ENCODE measurements at regions not wholly inside any gene's neighbourhood (a gene's known extent, or its start where the extent isn't known, plus 50 kb on each side); places are given as distances from the start of the nearest gene placed in this dataset.
"Not testable (repeated sequence)": the region's sequence is repeated elsewhere in the genome, so short reads cannot be mapped to it uniquely, and the experiment has no call there.

DNA sequence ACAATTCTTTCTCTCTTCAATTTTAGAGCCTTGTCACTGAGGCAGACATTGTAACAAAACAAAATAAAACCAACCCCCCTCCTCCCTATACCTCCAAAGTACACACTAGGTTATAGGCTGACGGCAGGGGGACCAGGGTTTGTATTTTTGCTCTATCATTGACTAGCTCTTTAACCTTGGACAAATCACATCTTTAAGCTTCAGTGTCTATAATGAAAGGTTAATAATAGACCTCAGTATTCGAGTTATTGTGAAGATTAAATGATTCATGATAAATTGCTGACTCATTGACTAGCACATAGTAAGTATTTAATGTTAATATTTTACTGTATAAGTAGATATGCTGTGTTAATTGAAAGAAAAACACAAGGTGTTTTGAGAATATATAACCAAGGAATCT is 1267.6 kb upstream of the ADGRL2 start:
- no peak for DNase-seq (ENCODE audit: low spot score)

DNA sequence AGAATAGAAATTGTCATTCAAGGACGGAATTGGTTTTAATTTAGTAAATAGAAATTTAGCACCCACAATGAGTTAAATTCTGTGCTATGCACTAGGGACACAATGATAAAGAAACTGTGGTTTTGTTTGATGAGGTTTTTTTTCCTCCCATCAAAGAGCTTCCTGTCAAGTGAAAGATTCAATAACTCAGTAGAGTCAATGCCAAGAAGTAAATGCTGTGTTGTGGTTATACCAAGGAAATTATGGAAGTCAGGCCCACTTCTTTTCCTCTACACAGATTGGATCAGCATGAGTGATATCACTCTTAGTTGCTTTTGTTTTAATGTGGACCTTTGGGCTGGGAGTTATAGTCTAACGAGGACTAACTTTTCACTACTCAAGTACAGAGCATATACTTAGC is 1269.6 kb upstream of the ADGRL2 start:
- no peak for DNase-seq (ENCODE audit: low spot score)

DNA sequence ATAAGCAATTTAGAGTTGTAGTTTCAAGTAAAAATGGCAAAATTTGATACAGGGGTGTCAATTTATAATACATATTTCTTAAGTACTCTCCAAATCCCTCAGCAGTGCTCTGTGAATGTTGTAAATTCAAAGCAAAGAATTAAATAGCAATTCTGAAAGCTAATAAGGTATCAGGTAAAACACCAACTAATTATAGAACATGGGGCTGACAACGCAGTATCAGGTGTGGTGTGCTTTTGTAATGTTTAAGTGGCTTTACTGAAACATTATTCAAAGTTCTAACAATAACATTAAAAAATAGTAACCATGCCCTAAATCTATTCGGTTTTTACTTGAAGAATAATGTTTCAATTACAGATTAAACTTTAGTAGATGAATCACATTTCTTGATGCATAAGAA is 1271.2 kb upstream of the ADGRL2 start:
- DNase-seq (ENCODE audit: low spot score), result no peak

DNA sequence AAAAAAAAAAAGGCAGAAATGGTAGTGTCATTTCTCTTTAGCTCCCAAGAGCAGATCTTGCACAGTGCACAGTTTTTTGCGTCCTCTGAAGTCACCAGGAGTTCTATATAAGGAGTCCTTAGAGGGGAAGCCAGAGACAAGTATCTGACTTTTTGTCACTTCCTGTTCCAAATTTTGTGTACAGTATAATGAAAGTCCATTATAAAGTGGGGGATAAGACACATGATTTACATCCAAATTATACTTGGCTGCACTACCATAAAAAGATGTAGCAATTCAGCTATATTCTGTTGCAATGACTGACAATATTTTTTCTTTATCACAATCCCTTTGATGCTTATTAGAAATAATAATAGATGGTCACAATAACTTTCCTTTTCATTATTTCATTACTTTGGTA is 1276.9 kb upstream of the ADGRL2 start:
- no peak for DNase-seq (ENCODE audit: low spot score)

DNA sequence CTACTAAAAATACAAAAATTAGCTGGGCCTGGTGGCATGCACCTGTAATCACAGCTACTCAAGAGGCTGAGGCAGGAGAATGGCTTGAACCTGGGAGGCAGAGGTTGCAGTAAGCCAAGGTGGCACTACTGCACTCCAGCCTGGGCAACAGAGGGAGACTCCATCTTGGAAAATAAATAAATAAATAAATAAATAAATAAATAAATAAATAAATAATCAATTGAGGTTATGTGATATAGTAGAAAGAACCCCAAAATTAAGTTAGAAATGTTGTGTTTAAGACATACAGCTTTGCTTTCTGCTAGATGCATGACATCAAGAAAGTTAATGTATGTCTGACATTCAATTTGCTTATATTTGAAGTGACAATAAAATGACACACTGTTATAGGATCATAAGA is 1277.7 kb upstream of the ADGRL2 start:
- DNase-seq (ENCODE audit: low spot score), result not testable (repeated sequence)

DNA sequence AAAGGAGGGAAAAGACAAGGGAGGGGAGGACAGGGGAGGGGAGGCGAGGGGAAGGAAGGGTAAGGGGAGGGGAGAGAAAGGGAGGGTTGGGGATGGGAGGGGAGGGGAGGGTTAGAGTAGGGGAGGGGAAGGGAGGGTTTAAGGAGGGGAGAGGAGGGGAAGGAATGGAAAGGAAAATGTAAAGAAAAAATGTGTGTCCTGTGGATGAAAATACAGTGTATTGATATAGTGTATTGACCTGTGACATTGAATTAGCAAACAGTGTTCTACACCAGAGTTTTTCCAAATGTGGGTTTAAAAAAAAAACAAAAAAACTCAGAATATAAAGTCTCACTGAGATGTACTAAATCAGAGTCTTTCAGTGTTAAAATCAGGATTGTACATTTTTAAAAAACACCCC is 1279.8 kb upstream of the ADGRL2 start:
- no peak for DNase-seq (ENCODE audit: low spot score)

DNA sequence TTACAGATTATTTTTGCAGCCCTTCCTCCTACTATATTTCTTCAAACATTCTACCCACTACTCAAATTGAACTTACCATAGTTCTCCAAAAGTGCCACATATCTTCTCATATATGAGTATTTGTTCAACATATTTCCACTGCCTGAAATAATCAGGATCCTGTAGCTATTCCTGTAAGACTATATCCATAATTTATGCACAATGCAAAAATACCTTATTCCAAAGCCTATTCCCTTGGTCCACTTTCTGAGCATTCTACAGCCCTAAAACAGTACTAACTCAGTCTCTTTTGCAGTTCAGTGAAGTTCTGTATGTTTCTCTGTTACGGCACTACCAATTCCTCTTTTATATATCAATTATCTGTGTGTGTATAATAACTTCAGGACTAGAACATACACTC is 1283.7 kb upstream of the ADGRL2 start:
- DNase-seq (ENCODE audit: low spot score), result no peak

DNA sequence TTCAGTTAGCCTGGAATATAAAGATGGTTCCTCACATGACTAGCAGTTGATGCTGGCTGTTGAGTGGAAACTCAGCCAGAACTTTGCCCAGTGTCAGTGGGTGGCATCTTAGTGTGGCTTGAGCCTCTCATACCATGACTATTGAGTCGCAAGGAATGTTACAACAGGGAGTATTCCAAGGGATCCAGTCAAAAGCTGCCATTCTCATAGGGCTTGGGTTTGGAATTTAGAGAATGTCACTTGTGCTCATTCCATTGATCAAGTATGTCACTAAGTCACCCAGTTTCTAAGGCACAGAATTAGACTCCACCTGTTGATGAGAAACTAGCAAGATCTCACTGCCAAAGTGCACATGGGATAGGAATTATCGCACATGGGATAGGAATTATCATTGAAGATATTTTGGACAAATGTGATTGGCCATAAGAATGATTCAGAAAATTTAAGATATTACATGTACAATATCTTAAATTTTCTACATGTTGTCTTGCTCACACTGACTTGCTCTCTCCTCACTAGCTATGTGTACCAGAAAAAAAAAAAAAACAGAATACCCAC is 1290.7 kb upstream of the ADGRL2 start:
- no peak for DNase-seq (ENCODE audit: low spot score)

DNA sequence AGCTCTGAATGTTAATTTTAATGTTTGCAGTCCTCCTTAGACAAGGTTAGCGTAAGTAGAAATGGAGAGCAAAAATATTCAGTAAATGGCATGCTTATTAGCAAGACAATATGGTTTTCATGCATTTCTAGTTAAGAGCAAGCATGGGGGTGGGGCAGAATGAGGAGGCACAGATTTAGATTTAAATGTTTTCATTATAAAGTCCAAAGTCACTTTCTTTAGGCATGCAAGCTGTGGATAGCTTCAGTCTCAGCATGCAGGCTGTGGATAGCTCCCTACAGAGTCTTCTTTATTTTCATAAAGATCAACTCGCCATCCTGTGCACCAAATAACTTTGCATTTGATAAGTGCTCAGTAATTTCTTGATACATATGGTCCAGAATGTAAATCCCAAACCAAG is 1294.5 kb upstream of the ADGRL2 start:
- DNase-seq (ENCODE audit: low spot score), result no peak

DNA sequence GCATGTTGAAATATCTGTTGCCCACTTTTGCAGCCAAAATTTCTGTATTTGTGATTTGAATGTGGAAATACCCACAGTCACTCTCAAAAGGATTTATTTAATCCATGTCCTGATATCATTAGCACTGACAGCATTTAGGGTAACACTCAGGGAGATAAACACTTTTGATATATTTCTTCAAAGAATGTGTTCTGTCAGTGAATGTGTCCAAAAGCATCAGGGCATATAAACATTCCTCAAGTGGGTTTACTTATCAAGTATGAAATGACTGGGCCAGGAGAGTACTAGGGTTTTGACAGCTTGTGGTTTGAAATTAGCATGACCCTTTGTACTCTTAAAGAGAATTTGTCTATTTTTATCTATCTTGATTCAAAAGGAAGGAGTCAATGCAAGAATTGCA is 1302.1 kb upstream of the ADGRL2 start:
- DNase-seq (ENCODE audit: low spot score), result no peak

DNA sequence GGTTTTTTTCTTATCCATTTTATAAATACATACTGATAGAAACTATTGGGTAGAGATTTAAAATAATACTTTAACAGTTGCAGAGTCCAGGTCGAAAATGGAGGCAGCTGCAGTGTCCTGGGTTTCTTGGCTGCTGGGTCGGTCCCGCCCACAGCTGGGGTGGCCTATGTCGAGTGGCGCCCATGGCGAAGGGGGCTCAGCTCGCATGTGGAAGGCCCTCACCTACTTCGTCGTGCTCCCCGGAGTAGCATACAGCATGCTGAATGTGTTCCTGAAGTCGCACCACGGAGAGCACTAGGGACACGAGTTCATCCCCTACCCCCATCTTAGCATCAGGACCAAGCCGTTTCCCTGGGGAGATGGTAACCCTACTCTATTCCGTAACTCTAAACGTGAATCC is 1304.9 kb upstream of the ADGRL2 start:
- no peak for DNase-seq (ENCODE audit: low spot score)

DNA sequence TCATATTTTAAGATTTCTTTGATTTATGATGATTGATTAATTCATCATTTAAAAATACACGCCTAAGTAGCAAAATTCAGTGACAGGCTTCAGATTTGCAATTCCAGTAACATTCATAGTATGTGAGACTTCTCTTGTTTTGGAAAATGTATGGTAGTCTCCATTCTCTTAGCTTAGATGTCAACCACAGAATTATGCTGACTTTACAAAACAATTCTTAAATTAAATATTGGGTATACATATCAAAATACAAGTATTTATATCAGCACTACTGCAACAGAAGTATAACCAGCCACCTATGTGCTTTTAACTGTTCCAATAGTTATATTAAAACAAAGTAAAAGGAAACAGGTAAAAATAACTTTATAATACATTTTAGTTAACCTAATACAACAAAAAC is 1328.6 kb upstream of the ADGRL2 start:
- no peak for DNase-seq (ENCODE audit: low spot score)

DNA sequence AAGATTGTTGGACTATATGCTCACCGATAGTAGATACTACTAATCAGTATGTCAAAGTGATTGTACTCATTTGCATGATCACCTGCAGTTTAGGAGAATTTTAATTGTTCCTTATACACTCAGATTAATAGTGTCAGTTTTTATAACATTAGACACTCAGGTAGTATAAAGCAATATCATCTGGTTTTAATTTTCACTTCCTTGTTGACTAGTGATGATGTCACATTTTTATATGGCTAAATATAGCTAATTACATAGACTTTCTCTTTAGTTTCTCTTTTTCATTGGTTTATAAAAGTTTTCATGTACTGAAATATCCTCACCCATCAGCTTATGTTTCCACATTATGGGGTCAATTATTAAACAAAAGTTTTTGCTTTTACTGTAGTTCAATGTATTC is 1332.4 kb upstream of the ADGRL2 start:
- no peak for DNase-seq (ENCODE audit: low spot score)

DNA sequence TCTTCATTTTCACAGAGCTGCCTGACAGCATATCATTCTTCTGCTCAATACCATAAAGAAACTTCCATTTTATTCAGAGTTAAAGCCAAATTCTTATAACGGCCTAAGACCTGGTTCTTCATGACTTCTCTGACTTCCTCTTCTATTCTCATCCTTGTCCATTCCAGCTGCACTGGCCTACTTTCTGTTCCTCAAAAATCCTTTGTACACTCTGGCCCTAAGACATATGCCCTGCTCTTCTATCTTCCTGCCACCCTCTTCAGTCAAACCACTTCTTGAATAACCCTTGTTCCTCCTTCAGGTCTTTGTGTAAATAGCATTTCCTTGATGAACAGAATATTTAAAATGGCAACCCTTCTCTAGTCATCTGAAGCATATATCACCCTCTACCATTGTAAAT is 1338.7 kb upstream of the ADGRL2 start:
- no peak for DNase-seq (ENCODE audit: low spot score)

DNA sequence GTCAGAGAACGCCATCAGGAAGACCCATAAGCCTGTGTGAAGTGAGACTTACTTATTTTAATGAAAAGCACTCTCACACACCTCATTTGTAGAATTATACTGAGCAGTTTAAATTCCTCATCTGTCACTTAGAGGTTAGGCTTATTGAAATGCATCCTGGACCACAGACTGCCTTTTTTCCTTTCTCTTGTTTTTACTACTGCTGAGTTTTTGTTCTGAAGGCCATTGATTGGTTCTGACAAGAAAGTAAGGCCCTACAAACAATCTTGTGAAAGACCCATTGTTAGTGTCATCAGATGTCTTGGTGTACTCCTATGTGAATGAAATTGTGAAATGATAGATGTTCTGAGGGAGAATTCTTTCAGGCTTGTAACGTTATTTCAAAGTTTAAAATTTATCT is 1343.3 kb upstream of the ADGRL2 start:
- no peak for DNase-seq (ENCODE audit: low spot score)

DNA sequence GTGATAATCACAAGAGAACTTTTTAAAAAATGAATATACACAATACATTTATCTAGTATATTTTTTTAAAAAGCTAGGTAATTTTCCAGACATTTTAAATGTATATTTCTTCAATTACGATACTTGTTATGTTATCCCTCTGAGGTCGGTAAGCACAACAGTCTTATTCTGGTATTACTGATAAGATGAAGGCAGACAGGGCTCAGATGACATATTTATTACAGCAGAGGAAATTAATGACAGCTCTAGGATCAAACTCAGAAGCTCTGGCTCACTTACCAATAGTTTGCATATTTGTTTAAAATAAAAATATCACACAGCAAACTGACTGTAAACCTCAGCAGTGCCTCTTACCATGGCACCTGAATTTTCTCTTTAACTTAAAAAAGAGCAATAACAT is 1347.0 kb upstream of the ADGRL2 start:
- no peak for DNase-seq (ENCODE audit: low spot score)

DNA sequence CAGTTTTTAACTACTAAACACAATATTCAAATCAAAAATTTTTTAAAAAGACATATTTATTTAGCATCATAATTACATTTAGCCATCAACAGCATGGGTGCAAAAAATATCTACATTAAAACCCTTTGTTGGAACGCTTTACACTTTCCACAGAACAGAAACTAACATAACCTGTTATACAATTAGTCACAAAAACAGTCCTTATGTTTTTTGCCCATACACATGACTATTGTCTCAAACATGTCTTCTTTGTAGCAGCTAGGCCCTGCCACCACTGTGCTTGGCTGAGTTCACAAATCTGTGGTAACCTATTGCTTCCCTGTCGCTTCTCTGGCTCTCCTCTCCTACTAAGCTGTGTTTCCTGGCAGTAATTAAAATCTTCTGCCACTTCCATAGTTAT is 1350.0 kb upstream of the ADGRL2 start:
- no peak for DNase-seq (ENCODE audit: low spot score)

DNA sequence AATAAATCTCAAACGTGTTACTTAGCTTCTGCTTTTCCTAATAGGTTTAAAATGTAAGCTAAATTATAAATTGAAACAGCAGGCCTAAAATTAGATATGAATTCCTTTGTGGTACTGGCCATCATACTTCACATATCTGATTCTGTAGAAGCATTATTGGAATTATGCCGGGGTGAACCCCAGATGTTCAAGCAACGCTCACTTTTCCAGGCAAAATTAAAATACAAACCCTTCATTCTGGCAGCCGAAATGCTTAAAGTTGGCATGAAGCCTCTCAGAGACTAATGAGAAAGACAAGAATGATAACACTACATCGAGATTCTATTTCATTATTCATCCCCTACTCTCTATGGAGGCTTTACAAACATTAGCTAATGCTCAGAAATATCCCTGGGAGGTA is 1352.7 kb upstream of the ADGRL2 start:
- no peak for DNase-seq (ENCODE audit: low spot score)

DNA sequence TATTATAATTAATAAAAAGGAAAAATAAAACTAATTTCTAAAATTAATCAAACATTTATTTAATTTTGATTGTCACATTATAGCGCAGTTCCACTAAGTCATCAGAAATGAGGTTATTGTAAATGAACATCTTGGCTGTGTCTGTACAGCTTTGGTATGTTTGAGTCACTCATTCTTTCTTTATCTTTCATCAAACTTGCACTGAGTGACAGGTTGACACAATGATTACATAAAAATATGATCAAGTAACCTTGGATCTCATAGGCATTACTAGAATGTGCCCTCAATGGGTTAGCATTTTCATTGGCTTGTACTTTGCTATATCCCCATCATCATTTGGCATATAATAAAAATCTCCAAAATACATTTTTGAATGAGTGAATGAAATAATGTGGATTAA is 1353.2 kb upstream of the ADGRL2 start:
- no peak for DNase-seq (ENCODE audit: low spot score)

DNA sequence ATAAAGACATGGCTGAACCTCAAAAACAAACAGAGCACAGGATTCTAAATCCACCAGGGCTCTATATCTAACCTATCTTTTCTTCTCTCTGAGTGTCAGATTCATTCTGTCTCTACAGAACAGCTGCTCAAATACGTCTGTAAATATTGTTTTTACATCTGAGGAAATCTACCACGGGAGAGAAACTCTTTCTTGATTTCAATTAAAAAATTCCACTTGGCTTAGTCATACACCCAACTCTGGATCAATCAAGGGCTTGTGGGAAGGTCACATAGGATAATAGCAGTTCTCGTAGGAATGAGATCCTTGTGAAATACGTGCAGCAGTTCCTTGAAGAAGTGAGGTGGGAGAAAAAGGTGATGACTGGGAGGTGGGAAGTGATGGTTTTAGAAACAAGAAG is 1355.7 kb upstream of the ADGRL2 start:
- DNase-seq (ENCODE audit: low spot score), result no peak

DNA sequence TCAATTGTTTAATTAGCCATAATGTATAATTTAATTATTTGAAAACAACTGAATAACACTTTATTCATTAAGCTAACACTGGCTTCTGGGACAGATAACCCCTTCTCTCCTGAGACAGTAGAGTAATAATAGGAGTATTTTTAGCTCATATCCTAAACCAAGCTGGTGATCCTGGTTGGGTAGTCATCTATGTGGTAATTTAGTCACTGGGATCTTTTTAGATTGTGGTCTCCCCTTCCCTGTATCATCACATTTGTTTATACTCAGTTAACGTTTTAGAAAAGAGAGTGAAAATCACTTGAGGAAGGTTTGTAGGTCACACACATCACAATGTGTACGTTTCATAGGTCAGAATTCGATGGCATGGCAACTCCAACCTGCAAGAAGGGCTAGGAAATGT is 1356.6 kb upstream of the ADGRL2 start:
- DNase-seq (ENCODE audit: low spot score), result no peak

DNA sequence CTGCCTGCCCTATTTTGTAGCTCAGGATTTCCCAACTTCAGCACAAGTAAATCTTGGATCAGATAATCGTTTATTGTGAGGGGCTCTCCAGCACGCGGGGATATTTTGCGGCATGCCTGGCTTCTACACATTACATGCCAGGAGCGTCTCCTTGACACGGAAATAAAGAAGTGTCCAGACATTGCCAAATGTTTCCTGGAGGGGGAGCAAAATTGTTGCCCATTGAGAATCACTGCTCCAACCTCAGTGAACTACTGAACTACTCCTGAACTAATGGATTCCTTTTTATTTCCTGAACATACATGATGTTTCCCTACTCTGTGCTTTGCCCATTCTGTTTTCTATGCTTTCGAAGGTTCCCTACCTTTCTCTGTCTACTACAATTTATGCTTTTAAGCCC is 1359.1 kb upstream of the ADGRL2 start:
- peak; percentile 1 for DNase-seq (ENCODE audit: low spot score)

DNA sequence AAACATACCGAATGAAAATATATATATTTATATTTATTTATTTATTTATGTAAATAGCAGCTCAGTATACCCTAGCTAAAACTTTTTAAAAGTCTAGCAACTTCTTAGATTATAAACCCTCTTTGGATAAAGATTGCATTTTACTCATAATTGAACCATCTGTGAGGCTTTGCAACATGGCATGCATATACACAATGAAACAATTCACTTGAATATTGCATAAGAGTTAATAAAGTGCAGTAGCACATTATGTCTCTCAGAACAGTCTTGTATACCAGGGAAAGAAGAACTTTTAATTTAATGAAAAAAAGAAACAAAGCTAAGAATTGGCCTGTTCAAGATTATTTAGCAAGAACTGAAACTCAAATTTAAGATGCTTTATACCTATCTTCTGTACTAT is 1363.9 kb upstream of the ADGRL2 start:
- no peak for DNase-seq (ENCODE audit: low spot score)

DNA sequence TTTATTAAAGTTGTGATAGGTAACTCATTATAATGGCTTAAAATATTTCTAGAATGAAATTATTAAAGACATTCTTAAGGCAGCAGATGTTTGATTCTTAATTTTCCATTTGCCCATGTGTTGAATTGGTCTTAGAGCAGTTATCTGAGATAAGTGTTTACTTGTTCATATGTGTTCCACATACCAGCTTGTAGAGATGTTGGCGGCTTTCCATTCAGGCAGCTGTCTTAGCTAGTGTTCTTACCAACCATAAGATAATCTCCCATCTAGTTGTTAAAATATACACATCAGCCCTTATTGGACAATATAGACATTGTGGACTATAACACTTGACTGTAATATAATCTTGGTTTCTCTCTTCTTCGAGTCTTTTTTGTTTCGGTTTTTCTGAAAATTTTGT is 1372.9 kb upstream of the ADGRL2 start:
- DNase-seq (ENCODE audit: low spot score), result no peak

DNA sequence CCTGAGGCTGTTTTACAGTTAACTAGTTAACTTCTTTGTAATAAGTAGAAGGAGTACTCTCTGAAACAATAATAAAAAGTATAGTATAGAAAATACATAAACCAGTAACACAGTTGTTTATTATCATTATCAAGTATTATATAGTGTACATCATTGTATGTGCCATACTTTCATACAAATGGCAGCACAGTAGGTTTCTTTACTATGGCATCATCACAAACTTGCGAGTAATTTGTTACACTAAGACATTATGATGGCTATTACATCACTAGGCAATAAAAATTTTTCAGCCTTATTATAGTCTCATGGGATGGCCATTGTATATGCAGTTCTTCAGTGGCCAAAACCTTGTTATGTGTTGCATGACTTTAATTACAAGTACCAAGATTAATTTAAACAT is 1376.5 kb upstream of the ADGRL2 start:
- DNase-seq (ENCODE audit: low spot score), result no peak

Measured in HuH-7 (cell line).